HG03097 (cell line): ENCODE measurements at regions not wholly inside any gene's neighbourhood (a gene's known extent, or its start where the extent isn't known, plus 50 kb on each side); places are given as distances from the start of the nearest gene placed in this dataset.

Experiments
- ATAC-seq: cut with Tn5 transposase; IDR thresholded peaks from one replicate; pipeline ENCODE4 v1.9.1; 2021; ENCODE audit not compliant: unreplicated experiment, low FRiP score

- ATAC-seq: no peak
Observed at GRCh38 chr4:20625426-20625825, 74.8 kb upstream of the PACRGL start.

GRCh38 chr4:20626326-20627005 lies 73.8 kb upstream of the PACRGL start:
- ATAC-seq: no peak

- ATAC-seq: no peak
Observed at GRCh38 chr4:20627866-20628265, 72.4 kb upstream of the PACRGL start.

- no peak for ATAC-seq
Observed at GRCh38 chr4:20629186-20630106, 70.8 kb upstream of the PACRGL start.

- ATAC-seq: no peak
Observed at GRCh38 chr4:20638825-20639224, 61.4 kb upstream of the PACRGL start.

- ATAC-seq: no peak
Observed at GRCh38 chr4:20639346-20639745, 60.9 kb upstream of the PACRGL start.

GRCh38 chr4:20640989-20641388 lies 59.3 kb upstream of the PACRGL start:
- ATAC-seq: no peak

- no peak for ATAC-seq
Observed at GRCh38 chr4:20641976-20642375, 58.3 kb upstream of the PACRGL start.

GRCh38 chr4:20643631-20644030 lies 56.6 kb upstream of the PACRGL start:
- no peak for ATAC-seq

GRCh38 chr4:20645236-20645635 lies 55.0 kb upstream of the PACRGL start:
- ATAC-seq: no peak

GRCh38 chr4:20646287-20646686 lies 54.0 kb upstream of the PACRGL start:
- no peak for ATAC-seq
